Inflammatory macrophage treated with lipopolysaccharide for 1 hour (primary cell): ENCODE measurements at regions not wholly inside any gene's neighbourhood (a gene's known extent, or its start where the extent isn't known, plus 50 kb on each side); places are given as distances from the start of the nearest gene placed in this dataset.

ENCODE experiments used
- DNase-seq, 2 donors: peaks; one replicate each; pipeline ENCODE4 v3.0.0-alpha.2; 2020 to 2022

GRCh38 chr3:127090218-127091160 is 102.4 kb upstream of the PRR23E start:
- DNase-seq: no peak

- DNase-seq: no peak
Observed at GRCh38 chr3:127091376-127091775, 101.6 kb upstream of the PRR23E start.

- no peak for DNase-seq
Observed at GRCh38 chr3:127092368-127092767, 100.6 kb upstream of the PRR23E start.

GRCh38 chr3:127092776-127093175 is 100.2 kb upstream of the PRR23E start:
- DNase-seq: no peak

- DNase-seq: no peak
Observed at GRCh38 chr3:127093312-127093711, 99.6 kb upstream of the PRR23E start.

- no peak for DNase-seq
Observed at GRCh38 chr3:127095774-127096173, 97.2 kb upstream of the PRR23E start.

GRCh38 chr3:127096256-127097071 is 96.5 kb upstream of the PRR23E start:
- no peak for DNase-seq

GRCh38 chr3:127097072-127097405 is 95.9 kb upstream of the PRR23E start:
- DNase-seq: no peak

- DNase-seq: no peak
Observed at GRCh38 chr3:127097481-127097880, 95.5 kb upstream of the PRR23E start.

- DNase-seq: no peak
Observed at GRCh38 chr3:127099982-127100381, 92.9 kb upstream of the PRR23E start.

GRCh38 chr3:127100459-127101410 is 92.2 kb upstream of the PRR23E start:
- DNase-seq: no peak

GRCh38 chr3:127101411-127102187 is 91.3 kb upstream of the PRR23E start:
- DNase-seq: no peak

GRCh38 chr3:127102188-127102520 is 90.8 kb upstream of the PRR23E start:
- DNase-seq: no peak

GRCh38 chr3:127102587-127102986 is 90.3 kb upstream of the PRR23E start:
- no peak for DNase-seq

GRCh38 chr3:127103080-127103479 is 89.9 kb upstream of the PRR23E start:
- no peak for DNase-seq

GRCh38 chr3:127104586-127104985 is 88.3 kb upstream of the PRR23E start:
- DNase-seq: no peak

GRCh38 chr3:127105587-127105986 is 87.3 kb upstream of the PRR23E start:
- DNase-seq: no peak

GRCh38 chr3:127106053-127106452 is 86.9 kb upstream of the PRR23E start:
- DNase-seq: no peak

- DNase-seq: no peak
Observed at GRCh38 chr3:127106456-127106855, 86.5 kb upstream of the PRR23E start.

- no peak for DNase-seq
Observed at GRCh38 chr3:127107002-127107401, 85.9 kb upstream of the PRR23E start.

GRCh38 chr3:127107491-127108375 is 85.2 kb upstream of the PRR23E start:
- DNase-seq: no peak
